GM12878 (cell line): ENCODE measurements at regions not wholly inside any gene's neighbourhood (a gene's known extent, or its start where the extent isn't known, plus 50 kb on each side); places are given as distances from the start of the nearest gene placed in this dataset.

ENCODE experiments used
- ATAC-seq: fragments of 200-7000 bp; cut with Tn5 transposase; 3 replicates; pipeline ENCODE4 v1.9.1; 2020; ENCODE audit warnings: mild to moderate bottlenecking, moderate library complexity
- BruUV-seq: library from RNA; stranded (reverse); fragments of 400-500 nt; replicated peaks from 2 replicates; lab custom pipeline; 2021; lab: Mats Ljungman, UMichigan
- CTCF ChIA-PET: fragments of 300-600 bp; sonication (Branson Sonifier 250); formaldehyde crosslinking; extraction: SDS; loops from one replicate; lab custom pipeline; 2021; ENCODE audit warnings: inconsistent platforms; lab: Yijun Ruan, JAX
- POLR2A ChIA-PET: fragments of 350-600 bp; formaldehyde crosslinking; extraction: SDS; loops from one replicate; lab custom pipeline; 2021; ENCODE audit warnings: inconsistent platforms; lab: Charles Lee
- RAD21 ChIA-PET: fragments of 300-600 bp; sonication (Branson Sonifier 250); formaldehyde crosslinking; loops from one replicate; lab custom pipeline; 2023; ENCODE audit warnings: antibody characterized with exemption; ENCODE audit not compliant: unreplicated experiment; lab: Charles Lee
- SMC1A ChIA-PET: fragments of 300-600 bp; sonication (Branson Sonifier 250); formaldehyde crosslinking; loops from one replicate; lab custom pipeline; 2023; ENCODE audit not compliant: unreplicated experiment, uncharacterized antibody; lab: Charles Lee
- DNase-seq: peaks from one replicate; pipeline ENCODE4 v3.0.0-alpha.2; 2011; ENCODE audit warnings: low read depth, low spot score
- FAIRE-seq: peaks from 3 replicates; lab custom pipeline; 2011; peaks lifted over from hg19 to GRCh38; lab: Jason Lieb, UNC
- H2AFZ ChIP-seq: 2 replicates; pipeline ENCODE4 v1.6.0; 2011; ENCODE audit warnings: low read depth, low read length, control low read depth; ENCODE audit not compliant: control insufficient read depth
- H3K27ac ChIP-seq: 2 replicates; pipeline ENCODE4 v1.5.1; 2011; ENCODE audit warnings: control low read depth; ENCODE audit not compliant: control insufficient read depth, insufficient read depth
- H3K27me3 ChIP-seq, 2 experiments: replicated peaks in 1 of 2; 2 replicates each; pipeline versions ENCODE4 v1.6.0 to v1.6.1; 2011; ENCODE audit warnings: low read length in 1 of 2; ENCODE audit not compliant: control insufficient read depth in 2 of 2, insufficient read depth in 2 of 2
- H3K36me3 ChIP-seq, 2 experiments: 2 replicates each; pipeline ENCODE4 v1.5.1; 2011; ENCODE audit warnings: low read length in 1 of 2; ENCODE audit not compliant: control insufficient read depth in 2 of 2, insufficient read depth in 2 of 2
- H3K4me1 ChIP-seq: 2 replicates; pipeline ENCODE4 v1.6.1; 2011; ENCODE audit warnings: mild to moderate bottlenecking, low read length, moderate library complexity, mixed read lengths; ENCODE audit not compliant: control insufficient read depth, insufficient read depth
- H3K4me2 ChIP-seq: 2 replicates; pipeline ENCODE4 v1.6.0; 2011; ENCODE audit warnings: control low read depth; ENCODE audit not compliant: control insufficient read depth, insufficient read depth
- H3K4me3 ChIP-seq: fragments of 200-600 bp; sonication (generic); 2 replicates; pipeline ENCODE4 v1.5.1; 2016
- H3K79me2 ChIP-seq: 2 replicates; pipeline ENCODE4 v1.6.0; 2011; ENCODE audit warnings: low read length; ENCODE audit not compliant: control insufficient read depth, insufficient read depth
- H3K9ac ChIP-seq: 2 replicates; pipeline ENCODE4 v1.8.0; 2011; ENCODE audit warnings: low read length, control low read depth, mixed read lengths; ENCODE audit not compliant: control insufficient read depth, insufficient read depth
- H3K9me3 ChIP-seq: replicated peaks from 3 replicates; pipeline ENCODE4 v1.5.1; 2011; ENCODE audit warnings: mild to moderate bottlenecking, low read length; ENCODE audit not compliant: control insufficient read depth, insufficient read depth
- H4K20me1 ChIP-seq: 2 replicates; pipeline ENCODE4 v1.6.0; 2011; ENCODE audit not compliant: control insufficient read depth, insufficient read depth
- CEBPB ChIP-seq, 2 experiments: fragments of 150-350 bp in 1 of 2; IDR thresholded peaks; 2 replicates each; pipeline ENCODE4 v1.6.1; 2012 to 2014; ENCODE audit warnings: low read depth in 2 of 2, low read length in 2 of 2, borderline replicate concordance in 1 of 2, inconsistent platforms in 1 of 2
- CHD4 ChIP-seq: fragments of 200-600 bp; sonication (generic); IDR thresholded peaks from 2 replicates; pipeline ENCODE4 v1.6.1; 2016; ENCODE audit warnings: mild to moderate bottlenecking
- DPF2 ChIP-seq: fragments of 450-650 bp; IDR thresholded peaks from 2 replicates; pipeline ENCODE4 v1.6.1; 2017; ENCODE audit warnings: mild to moderate bottlenecking
- GABPA ChIP-seq: IDR thresholded peaks from 2 replicates; pipeline ENCODE4 v1.6.1; 2014; ENCODE audit warnings: antibody characterized with exemption, low read depth, mild to moderate bottlenecking, inconsistent platforms
- NRF1 ChIP-seq: conservative IDR thresholded peaks from 2 replicates; pipeline ENCODE4 v1.6.1; 2011; ENCODE audit warnings: mild to moderate bottlenecking, low read depth, low read length, improper control_type of control experiment
- POLR2AphosphoS5 ChIP-seq: IDR thresholded peaks from 2 replicates; pipeline ENCODE4 v1.6.1; 2011; ENCODE audit warnings: mild to moderate bottlenecking, low read length, inconsistent platforms
- RELA ChIP-seq: fragments of 450-650 bp; IDR thresholded peaks from 2 replicates; pipeline ENCODE4 v1.8.0; 2014; ENCODE audit warnings: borderline replicate concordance; ENCODE audit not compliant: partially characterized antibody
- SMAD1 ChIP-seq: fragments of 450-650 bp; IDR thresholded peaks from 2 replicates; pipeline ENCODE4 v1.6.1; 2018; ENCODE audit warnings: mild to moderate bottlenecking, low read depth; ENCODE audit not compliant: partially characterized antibody
- SREBF2 ChIP-seq: IDR thresholded peaks from 2 replicates; pipeline ENCODE4 v1.6.1; 2012; ENCODE audit warnings: mild to moderate bottlenecking, low read length
- YY1 ChIP-seq: IDR thresholded peaks from 2 replicates; pipeline ENCODE4 v1.6.1; 2011; ENCODE audit warnings: low read depth, mild to moderate bottlenecking, low read length
- WGBS: methylation state at CpG from one replicate; pipeline ENCODE4 v1.1.6; 2016; ENCODE audit warnings: low lambda C conversion rate; ENCODE audit not compliant: insufficient replicate concordance, insufficient coverage; ENCODE audit errors: missing lambda C conversion rate; 5-methylcytosine and 5-hydroxymethylcytosine counted together
- in situ Hi-C: fragments of 300-500 bp; cut with MboI; formaldehyde crosslinking; loops from 9 replicates; pipeline ENCODE4 v1.14.3; 2018; ENCODE audit warnings: mixed read lengths
- intact Hi-C: fragments of 100-400 bp; cut with micrococcal nuclease; formaldehyde crosslinking; loops from one replicate; pipeline ENCODE4 v1.14.2; 2022; ENCODE audit not compliant: unreplicated experiment
- TF ChIP-seq, protein P1 (sequence below): IDR thresholded peaks from 2 replicates; pipeline ENCODE4 v1.6.1; 2011; ENCODE audit warnings: low read depth, low read length, improper control_type of control experiment, borderline replicate concordance

DNA sequence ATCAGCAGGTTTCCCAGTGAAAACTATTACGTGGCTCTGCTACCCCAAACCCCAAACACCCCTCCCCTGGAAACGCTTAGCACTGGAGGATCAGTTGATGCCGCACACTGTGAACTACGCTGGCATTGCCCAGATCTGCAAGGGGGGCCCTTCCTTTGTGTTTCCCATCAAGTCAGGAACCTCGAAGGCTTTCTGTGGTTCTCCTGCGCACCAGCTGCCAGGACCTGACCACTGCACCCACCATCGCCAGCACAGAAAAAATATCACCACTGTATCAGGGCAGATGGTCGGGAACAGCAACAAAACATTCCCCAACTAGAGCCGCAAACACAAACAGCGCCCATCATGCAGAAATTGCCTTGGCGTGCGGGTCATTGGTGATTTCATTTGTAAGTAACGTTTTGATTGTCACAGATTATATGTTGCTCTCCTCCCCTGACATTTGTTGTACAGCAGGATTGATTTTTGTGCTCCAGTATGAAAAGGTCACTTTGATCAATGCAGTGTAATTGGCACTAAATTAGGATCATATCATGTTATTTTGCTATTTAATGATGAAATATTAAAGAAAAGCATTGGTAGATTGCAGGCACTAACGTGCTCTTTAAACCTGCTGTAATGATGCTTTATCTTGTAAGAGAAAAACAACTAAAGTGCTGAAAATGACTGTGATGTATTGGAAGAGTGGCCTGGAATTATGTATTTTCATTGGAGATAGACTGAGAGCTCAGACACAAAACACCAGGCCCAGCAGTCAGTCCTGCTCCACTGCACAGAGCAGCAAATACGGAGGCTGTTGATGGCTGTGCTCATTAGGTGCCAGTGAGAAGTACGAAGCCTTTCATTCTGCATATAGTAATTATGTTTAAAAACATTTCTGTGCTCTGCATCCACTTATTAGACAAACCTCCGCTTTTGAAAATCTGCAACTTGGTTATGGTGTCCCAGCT lies 833.2 kb upstream of the SALL3 start:
- Histone ChIP-seq H3K79me2 (no peaks in the 10 kb centered on the region), H3K9me3 (no peaks in the 10 kb centered on the region; the same call in 2 of the 3 replicates), H3K4me3 (no peak overlapping the region), H2AFZ (no peak overlapping the region), H3K27me3 (no peaks in the 10 kb centered on the region), H4K20me1 (no peaks in the 10 kb centered on the region), H3K4me2 (no peak overlapping the region)
- ATAC-seq (no peak), DNase-seq (no peak)
- intact Hi-C loops (no loop called here), in situ Hi-C loops (no loop called here)
- TF ChIP-seq GABPA: no peak
- TF ChIP-seq CHD4: no peak
- no peak for TF ChIP-seq NRF1
- no peak for TF ChIP-seq SMAD1
- TF ChIP-seq, protein P1, sequence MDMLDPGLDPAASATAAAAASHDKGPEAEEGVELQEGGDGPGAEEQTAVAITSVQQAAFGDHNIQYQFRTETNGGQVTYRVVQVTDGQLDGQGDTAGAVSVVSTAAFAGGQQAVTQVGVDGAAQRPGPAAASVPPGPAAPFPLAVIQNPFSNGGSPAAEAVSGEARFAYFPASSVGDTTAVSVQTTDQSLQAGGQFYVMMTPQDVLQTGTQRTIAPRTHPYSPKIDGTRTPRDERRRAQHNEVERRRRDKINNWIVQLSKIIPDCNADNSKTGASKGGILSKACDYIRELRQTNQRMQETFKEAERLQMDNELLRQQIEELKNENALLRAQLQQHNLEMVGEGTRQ: no peak
- TF ChIP-seq SREBF2: no peak
- no peak for TF ChIP-seq CEBPB (IDR thresholded peaks at IDR 0.05; ENCODE audit: borderline replicate concordance in 1 of 2, low read depth in 2 of 2, low read length in 2 of 2)
- TF ChIP-seq DPF2: no peak
- TF ChIP-seq YY1: no peak
- no peak for TF ChIP-seq RELA
- no peak for TF ChIP-seq POLR2AphosphoS5
- TF ChIP-seq, all 136 proteins: peak for 0
- H3K27ac ChIP-seq: no peak overlapping the region
- no peak for FAIRE-seq
- no peak overlapping the region for H3K9ac ChIP-seq
- no peaks in the 10 kb centered on the region for H3K4me1 ChIP-seq
- ChIA-PET CTCF (interaction anchor here (0.5 kb wide), 1 partner anchor 91 kb away, joined by 3 read pairs; no protein-coding TSS in a partner anchor), SMC1A (no interaction called here), RAD21 (no interaction called here), POLR2A (no interaction called here)
- H3K36me3 ChIP-seq: no peaks in the 10 kb centered on the region
- 32% methylated on average over 17 of the region's 17 CpGs for WGBS
- no TSS peak for BruUV-seq
